BJ (cell line): ENCODE measurements at regions not wholly inside any gene's neighbourhood (a gene's known extent, or its start where the extent isn't known, plus 50 kb on each side); places are given as distances from the start of the nearest gene placed in this dataset.
"Not testable (repeated sequence)": the region's sequence is repeated elsewhere in the genome, so short reads cannot be mapped to it uniquely, and the experiment has no call there.

Experiments
- CTCF ChIA-PET: fragments of 350-600 bp; formaldehyde crosslinking; extraction: SDS; loops from one replicate; lab custom pipeline; 2021; ENCODE audit warnings: antibody characterized with exemption, inconsistent platforms; lab: Yijun Ruan, JAX
- POLR2A ChIA-PET: fragments of 300-600 bp; sonication (Branson Sonifier 250); formaldehyde crosslinking; extraction: SDS; loops from one replicate; lab custom pipeline; 2021; ENCODE audit warnings: antibody characterized with exemption; lab: Charles Lee
- DNase-seq: peaks from one replicate; pipeline ENCODE4 v3.0.0-alpha.2; 2011; ENCODE audit warnings: low read depth
- H3K27me3 ChIP-seq: 2 replicates; pipeline ENCODE4 v1.6.0; 2011; ENCODE audit warnings: low read length; ENCODE audit not compliant: control insufficient read depth, insufficient read depth
- H3K36me3 ChIP-seq: 2 replicates; pipeline ENCODE4 v1.5.1; 2011; ENCODE audit warnings: low read length; ENCODE audit not compliant: control insufficient read depth, insufficient read depth
- H3K4me3 ChIP-seq: 2 replicates; pipeline ENCODE4 v1.5.1; 2011; ENCODE audit warnings: low read depth, mild to moderate bottlenecking, control low read depth, low read length
- TF ChIP-seq, protein P1 (sequence below): IDR thresholded peaks from 2 replicates; pipeline ENCODE4 v1.5.1; 2011; ENCODE audit warnings: low read depth, mild to moderate bottlenecking, control low read depth, inconsistent platforms, low read length, moderate library complexity; ENCODE audit not compliant: insufficient read depth

DNA sequence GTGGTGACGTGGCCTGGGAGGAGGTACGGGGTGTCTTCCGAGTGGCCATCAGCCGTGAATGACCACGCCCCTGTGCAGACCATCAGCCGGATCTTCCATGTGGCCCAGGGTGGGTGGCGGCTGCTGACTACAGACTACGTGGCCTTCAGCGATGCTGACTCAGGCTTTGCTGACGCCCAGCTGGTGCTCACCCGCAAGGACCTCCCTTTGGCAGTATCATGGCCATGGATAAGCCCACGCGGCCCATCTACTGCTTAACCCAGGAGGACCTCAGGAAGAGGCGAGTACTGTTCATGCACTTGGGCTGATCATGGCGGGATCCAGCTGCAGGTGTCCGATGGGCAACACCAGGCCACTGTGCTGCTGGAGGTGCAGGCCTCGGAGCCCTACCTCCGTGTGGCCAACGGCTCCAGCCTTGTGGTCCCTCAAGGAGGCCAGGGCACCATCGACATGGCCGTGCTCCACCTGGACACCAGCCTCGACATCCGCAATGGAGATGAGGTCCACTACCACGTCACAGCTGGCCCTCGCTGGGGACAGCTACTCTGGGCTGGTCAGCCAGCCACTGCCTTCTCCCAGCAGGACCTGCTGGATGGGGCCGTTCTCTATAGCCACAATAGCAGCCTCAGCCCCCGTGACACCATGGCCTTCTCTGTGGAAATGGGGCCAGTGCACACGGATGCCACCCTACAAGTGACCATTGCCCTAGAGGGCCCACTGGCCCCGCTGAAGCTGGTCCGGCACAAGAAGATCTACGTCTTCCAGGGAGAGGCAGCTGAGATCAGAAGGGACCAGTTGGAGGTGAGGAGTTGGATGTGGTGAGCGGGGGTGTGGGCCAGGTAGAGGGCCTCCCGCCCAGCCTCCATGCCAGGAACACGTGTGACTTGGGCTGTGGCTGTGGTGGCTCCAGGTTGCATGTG is 178.4 kb downstream of the TBC1D2B start:
- TF ChIP-seq, protein P1, sequence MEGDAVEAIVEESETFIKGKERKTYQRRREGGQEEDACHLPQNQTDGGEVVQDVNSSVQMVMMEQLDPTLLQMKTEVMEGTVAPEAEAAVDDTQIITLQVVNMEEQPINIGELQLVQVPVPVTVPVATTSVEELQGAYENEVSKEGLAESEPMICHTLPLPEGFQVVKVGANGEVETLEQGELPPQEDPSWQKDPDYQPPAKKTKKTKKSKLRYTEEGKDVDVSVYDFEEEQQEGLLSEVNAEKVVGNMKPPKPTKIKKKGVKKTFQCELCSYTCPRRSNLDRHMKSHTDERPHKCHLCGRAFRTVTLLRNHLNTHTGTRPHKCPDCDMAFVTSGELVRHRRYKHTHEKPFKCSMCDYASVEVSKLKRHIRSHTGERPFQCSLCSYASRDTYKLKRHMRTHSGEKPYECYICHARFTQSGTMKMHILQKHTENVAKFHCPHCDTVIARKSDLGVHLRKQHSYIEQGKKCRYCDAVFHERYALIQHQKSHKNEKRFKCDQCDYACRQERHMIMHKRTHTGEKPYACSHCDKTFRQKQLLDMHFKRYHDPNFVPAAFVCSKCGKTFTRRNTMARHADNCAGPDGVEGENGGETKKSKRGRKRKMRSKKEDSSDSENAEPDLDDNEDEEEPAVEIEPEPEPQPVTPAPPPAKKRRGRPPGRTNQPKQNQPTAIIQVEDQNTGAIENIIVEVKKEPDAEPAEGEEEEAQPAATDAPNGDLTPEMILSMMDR: no peak
- no peak for DNase-seq
- H3K4me3 ChIP-seq: no peak overlapping the region
- ChIA-PET POLR2A (no interaction called here), CTCF (interaction anchor here (0.9 to 4.9 kb wide), 3 partner anchors 9 to 12 kb away, joined by 3 to 30 read pairs (median 4); no protein-coding TSS in a partner anchor)
- H3K27me3 ChIP-seq: no peaks in the 10 kb centered on the region
- H3K36me3 ChIP-seq: no peaks in the 10 kb centered on the region

DNA sequence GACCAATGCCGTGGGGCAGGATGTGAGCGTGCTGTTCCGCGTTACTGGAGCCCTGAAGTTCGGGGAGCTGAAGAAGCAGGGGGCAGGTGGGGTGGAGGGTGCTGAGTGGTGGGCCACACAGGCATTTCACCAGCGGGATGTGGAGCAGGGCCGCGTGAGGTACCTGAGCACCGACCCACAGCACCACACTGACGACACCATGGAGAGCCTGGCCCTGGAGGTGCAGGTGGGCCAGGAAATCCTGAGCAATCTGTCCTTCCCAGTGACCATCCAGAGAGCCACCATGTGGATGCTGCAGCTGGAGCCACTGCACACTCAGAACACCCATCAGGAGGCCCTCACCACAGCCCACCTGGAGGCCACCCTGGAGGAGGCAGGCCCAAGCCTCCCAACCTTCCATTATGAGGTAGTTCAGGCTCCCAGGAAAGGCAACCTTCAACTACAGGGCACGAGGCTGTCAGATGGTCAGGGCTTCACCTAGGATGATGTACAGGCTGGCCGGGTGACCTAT is 179.6 kb downstream of the TBC1D2B start:
- Histone ChIP-seq H3K27me3 (no peaks in the 10 kb centered on the region), H3K4me3 (no peak overlapping the region), H3K36me3 (no peaks in the 10 kb centered on the region)
- CTCF ChIA-PET: interaction anchor here (0.9 to 1.4 kb wide), 2 partner anchors 10 to 12 kb away, joined by 3 to 4 read pairs; no protein-coding TSS in a partner anchor
- no peak for DNase-seq
- POLR2A ChIA-PET: no interaction called here
- TF ChIP-seq, protein P1: no peak

DNA sequence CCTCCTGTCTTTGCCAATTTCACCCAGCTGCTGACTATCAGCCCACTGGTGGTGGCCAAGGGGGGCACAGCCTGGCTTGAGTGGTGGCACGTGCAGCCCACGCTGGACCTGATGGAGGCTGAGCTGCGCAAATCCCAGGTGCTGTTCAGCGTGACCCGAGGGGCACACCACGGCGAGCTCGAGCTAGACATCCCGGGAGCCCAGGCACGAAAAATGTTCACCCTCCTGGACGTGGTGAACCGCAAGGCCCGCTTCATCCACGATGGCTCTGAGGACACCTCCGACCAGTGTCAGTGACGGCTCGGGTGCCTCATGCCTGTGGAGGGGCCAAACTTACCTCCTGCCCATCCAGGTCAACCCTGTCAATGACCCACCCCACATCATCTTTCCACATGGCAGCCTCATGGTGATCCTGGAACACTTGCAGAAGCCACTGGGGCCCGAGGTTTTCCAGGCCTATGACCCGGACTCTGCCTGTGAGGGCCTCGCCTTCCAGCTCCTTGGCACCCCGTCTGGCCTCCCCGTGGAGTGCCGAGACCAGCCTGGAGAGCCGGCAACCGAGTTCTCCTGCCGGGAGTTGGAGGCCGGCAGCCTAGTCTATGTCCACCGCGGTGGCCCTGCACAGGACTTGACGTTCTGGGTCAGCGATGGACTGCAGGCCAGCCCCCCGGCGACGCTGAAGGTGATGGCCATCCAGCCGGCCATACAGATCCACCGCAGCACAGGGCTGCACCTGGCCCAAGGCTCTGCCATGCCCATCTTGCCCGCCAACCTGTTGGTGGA is 180.2 kb downstream of the TBC1D2B start:
- DNase-seq, H3K36me3 ChIP-seq, H3K4me3 ChIP-seq, H3K27me3 ChIP-seq, POLR2A ChIA-PET: not testable (repeated sequence)
- CTCF ChIA-PET: interaction anchor here (0.7 to 1.4 kb wide), 3 partner anchors 11 to 27 kb away, joined by 3 to 5 read pairs (median 4); no protein-coding TSS in a partner anchor

DNA sequence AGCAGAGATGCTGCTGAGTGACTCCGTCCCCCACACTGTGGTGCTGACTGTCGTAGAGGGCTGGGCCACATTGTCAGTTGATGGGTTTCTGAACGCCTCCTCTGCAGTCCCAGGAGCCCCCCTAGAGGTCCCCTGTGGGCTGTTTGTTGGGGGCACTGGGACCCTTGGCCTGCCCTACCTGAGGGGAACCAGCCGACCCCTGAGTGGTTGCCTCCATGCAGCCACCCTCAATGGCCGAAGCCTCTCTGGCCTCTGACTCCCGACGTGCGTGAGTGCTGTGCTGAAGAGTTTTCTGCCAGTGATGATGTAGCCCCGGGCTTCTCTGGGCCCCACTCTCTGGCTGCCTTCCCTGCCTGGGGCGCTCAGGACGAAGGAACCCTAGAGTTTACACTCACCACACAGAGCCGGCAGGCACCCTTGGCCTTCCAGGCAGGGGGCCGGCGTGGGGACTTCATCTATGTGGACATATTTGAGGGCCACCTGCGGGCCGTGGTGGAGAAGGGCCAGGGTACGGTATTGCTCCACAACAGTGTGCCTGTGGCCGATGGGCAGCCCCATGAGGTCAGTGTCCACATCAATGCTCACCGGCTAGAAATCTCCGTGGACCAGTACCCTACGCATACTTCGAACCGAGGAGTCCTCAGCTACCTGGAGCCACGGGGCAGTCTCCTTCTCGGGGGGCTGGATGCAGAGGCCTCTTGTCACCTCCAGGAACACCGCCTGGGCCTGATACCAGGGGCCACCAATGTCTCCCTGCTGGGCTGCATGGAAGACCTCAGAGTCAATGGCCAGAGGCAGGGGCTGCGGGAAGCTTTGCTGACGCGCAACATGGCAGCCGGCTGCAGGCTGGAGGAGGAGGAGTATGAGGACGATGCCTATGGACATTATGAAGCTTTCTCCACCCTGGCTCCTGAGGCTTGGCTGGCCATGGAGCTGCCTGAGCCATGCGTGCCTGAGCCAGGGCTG is 181.1 kb downstream of the TBC1D2B start:
- H3K36me3 ChIP-seq, POLR2A ChIA-PET, H3K27me3 ChIP-seq, DNase-seq, H3K4me3 ChIP-seq: not testable (repeated sequence)
- CTCF ChIA-PET: interaction anchor here (0.7 to 1.4 kb wide), 3 partner anchors 12 to 26 kb away, joined by 3 to 5 read pairs (median 4); no protein-coding TSS in a partner anchor

DNA sequence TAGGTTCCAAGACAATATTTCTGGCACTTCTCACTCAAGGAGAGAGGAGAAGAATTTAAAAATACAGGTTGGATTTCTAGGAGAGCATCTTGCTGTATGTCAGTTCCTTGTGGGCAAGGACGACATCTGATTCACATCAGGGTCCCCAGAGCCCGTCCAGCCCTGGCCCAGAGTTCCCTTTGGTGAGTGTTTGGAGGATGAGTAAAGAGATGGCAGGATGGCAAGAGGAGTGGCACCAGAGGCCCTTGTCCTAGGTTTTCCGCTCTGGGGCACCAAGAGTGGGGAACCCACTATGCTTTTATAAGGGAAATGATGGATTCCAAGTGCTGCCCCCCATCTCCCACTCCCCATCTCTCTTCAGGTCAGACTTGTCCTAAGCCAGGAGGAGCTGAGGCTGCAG is 181.8 kb downstream of the TBC1D2B start:
- Histone ChIP-seq H3K4me3 (no peak overlapping the region), H3K27me3 (no peaks in the 10 kb centered on the region), H3K36me3 (no peaks in the 10 kb centered on the region)
- ChIA-PET CTCF (no interaction called here), POLR2A (no interaction called here)
- TF ChIP-seq, protein P1: no peak
- no peak for DNase-seq

DNA sequence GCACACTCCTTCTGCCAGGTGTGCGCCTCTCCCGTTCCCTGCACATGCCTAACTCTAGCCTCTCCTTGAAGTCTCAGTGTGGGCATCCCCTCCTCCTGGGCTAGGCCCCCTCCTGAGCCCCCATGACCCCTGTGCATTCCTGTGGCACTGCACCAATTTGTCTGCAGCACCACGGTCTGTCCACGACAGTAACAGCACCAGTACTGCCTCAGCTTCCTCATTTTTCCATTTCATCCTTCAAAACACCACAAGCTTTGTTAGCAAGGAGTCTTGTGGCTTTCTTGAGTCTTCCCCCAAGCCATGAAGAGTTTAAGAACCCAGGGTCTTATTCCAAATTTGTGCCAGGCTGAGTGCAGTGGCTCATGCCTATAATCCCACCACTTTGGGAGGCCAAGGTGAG is 182.4 kb downstream of the TBC1D2B start:
- CTCF ChIA-PET, H3K36me3 ChIP-seq, H3K4me3 ChIP-seq, H3K27me3 ChIP-seq, DNase-seq, POLR2A ChIA-PET: not testable (repeated sequence)

DNA sequence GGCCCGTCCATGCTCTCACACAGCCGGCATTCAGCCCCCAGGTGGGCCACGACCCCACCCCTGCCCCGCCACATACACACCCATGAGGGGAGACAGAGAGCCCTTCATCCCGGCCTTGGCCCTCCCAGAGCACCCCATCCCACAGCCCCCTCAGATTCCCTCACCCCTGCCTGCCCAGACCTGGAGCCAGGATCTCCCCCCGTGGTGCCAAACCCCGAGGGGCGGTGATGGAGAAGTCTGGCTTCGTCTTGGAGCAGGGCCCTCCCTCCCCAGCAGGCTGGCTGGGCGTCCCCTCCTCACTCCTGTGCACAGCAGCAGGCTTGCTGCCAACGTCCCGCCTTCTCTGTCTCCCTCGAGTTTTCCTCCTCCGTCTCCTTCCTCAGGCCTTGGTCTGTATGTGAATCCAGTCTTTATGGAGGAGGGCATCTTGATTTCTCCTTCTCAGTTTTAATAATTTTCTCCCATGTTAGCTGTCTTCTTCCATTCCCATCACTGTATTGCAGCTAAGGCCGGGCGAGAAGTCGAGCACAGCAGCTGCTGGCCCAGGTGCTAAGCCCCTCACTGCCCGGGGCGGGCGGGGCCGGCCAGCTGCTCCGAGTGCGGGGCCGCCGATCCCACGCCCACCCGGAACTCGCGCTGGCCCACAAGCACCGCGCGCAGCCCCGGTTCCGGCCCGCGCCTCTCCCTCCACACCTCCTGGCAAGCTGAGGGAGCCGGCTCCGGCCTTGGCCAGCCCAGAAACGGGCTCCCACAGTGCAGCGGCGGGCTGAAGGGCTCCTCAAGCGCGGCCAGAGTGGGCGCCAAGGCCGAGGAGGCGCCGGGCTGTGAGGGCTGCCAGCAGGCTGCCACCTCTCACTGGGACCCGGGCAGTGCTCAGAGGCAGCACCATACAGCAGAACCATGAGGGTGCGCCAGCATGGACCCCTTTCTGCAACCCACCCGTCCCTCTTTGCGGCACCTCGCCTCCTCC is 183.6 kb downstream of the TBC1D2B start:
- H3K36me3 ChIP-seq, H3K27me3 ChIP-seq, DNase-seq, POLR2A ChIA-PET, H3K4me3 ChIP-seq: not testable (repeated sequence)
- CTCF ChIA-PET: interaction anchor here (0.6 kb wide), 1 partner anchor 8 kb away, joined by 3 read pairs; no protein-coding TSS in a partner anchor
